OCI-LY3 (cell line): ENCODE measurements at regions not wholly inside any gene's neighbourhood (a gene's known extent, or its start where the extent isn't known, plus 50 kb on each side); places are given as distances from the start of the nearest gene placed in this dataset.

Source experiments
- H2AFZ ChIP-seq: fragments of 200-600, 300-600 bp; shearing (Covaris generic); 2 replicates; pipeline ENCODE4 v1.6.0; 2014; ENCODE audit warnings: antibody characterized with exemption, low read depth, low read length
- H3K27ac ChIP-seq: fragments of 200-600, 300-600 bp; sonication (generic); 2 replicates; pipeline ENCODE4 v1.5.1; 2014; ENCODE audit warnings: mild to moderate bottlenecking, low read length, moderate library complexity, mixed read lengths
- H3K27me3 ChIP-seq: fragments of 200-600, 300-600 bp; sonication (generic); 2 replicates; pipeline ENCODE4 v1.6.1; 2014; ENCODE audit warnings: low read depth, low read length, mixed read lengths
- H3K36me3 ChIP-seq: fragments of 200-600, 300-600 bp; sonication (generic); replicated peaks from 2 replicates; pipeline ENCODE3; 2014; ENCODE audit warnings: low read depth, low read length, mixed read lengths
- H3K4me1 ChIP-seq: fragments of 300-600, 200-600 bp; sonication (generic); 2 replicates; pipeline ENCODE4 v1.6.1; 2014; ENCODE audit warnings: low read length, mixed read lengths
- H3K4me2 ChIP-seq: fragments of 200-600, 300-600 bp; sonication (generic); 2 replicates; pipeline ENCODE4 v1.6.1; 2014; ENCODE audit warnings: low read length, mixed read lengths
- H3K4me3 ChIP-seq: fragments of 300-600, 200-600 bp; sonication (generic); 2 replicates; pipeline ENCODE4 v1.5.1; 2014; ENCODE audit warnings: antibody characterized with exemption, mild to moderate bottlenecking, low read length, moderate library complexity
- H3K79me2 ChIP-seq: fragments of 300-600, 200-600 bp; shearing (Covaris generic); 2 replicates; pipeline ENCODE4 v1.6.1; 2014; ENCODE audit warnings: mild to moderate bottlenecking, low read length, mixed read lengths
- H3K9ac ChIP-seq: fragments of 300-600, 200-600 bp; shearing (Covaris generic); 2 replicates; pipeline ENCODE4 v1.6.0; 2014; ENCODE audit warnings: mild to moderate bottlenecking, low read length, moderate library complexity
- H3K9me3 ChIP-seq: fragments of 200-600, 300-600 bp; shearing (Covaris generic); 2 replicates; pipeline ENCODE4 v1.6.1; 2014; ENCODE audit warnings: low read length, mixed read lengths; ENCODE audit not compliant: insufficient read depth
- H4K20me1 ChIP-seq: fragments of 200-600, 300-600 bp; sonication (generic); 2 replicates; pipeline ENCODE4 v1.6.1; 2016; ENCODE audit warnings: low read length, mixed read lengths; ENCODE audit not compliant: insufficient read depth
- EZH2phosphoT487 ChIP-seq: fragments of 200-600 bp; shearing (Covaris generic); IDR thresholded peaks from 2 replicates; pipeline ENCODE4 v1.6.1; 2018; ENCODE audit warnings: antibody characterized with exemption, mixed run types, low read depth
- TF ChIP-seq, protein P1 (sequence below): fragments of 200-600, 300-600 bp; sonication (generic); IDR thresholded peaks from 2 replicates; pipeline ENCODE4 v1.5.1; 2014; ENCODE audit warnings: antibody characterized with exemption, low read length, low read depth

GRCh38 chr3:72339670-72340030, 508.6 kb downstream of the SHQ1 start:
- H3K4me1 ChIP-seq = no peaks in the 10 kb centered on the region
- no peaks in the 10 kb centered on the region for H3K36me3 ChIP-seq
- no peaks in the 10 kb centered on the region for H4K20me1 ChIP-seq
- H3K27ac ChIP-seq = no peak overlapping the region
- no peak for TF ChIP-seq EZH2phosphoT487
- TF ChIP-seq, protein P1, sequence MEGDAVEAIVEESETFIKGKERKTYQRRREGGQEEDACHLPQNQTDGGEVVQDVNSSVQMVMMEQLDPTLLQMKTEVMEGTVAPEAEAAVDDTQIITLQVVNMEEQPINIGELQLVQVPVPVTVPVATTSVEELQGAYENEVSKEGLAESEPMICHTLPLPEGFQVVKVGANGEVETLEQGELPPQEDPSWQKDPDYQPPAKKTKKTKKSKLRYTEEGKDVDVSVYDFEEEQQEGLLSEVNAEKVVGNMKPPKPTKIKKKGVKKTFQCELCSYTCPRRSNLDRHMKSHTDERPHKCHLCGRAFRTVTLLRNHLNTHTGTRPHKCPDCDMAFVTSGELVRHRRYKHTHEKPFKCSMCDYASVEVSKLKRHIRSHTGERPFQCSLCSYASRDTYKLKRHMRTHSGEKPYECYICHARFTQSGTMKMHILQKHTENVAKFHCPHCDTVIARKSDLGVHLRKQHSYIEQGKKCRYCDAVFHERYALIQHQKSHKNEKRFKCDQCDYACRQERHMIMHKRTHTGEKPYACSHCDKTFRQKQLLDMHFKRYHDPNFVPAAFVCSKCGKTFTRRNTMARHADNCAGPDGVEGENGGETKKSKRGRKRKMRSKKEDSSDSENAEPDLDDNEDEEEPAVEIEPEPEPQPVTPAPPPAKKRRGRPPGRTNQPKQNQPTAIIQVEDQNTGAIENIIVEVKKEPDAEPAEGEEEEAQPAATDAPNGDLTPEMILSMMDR = no peak
- no peak overlapping the region for H2AFZ ChIP-seq
- H3K27me3 ChIP-seq = peaks cover 10% of the 10 kb centered on the region
- no peak overlapping the region for H3K4me3 ChIP-seq
- H3K9ac ChIP-seq = no peak overlapping the region
- H3K9me3 ChIP-seq = no peaks in the 10 kb centered on the region
- H3K4me2 ChIP-seq = no peak overlapping the region
- H3K79me2 ChIP-seq = no peaks in the 10 kb centered on the region

- no peaks in the 10 kb centered on the region for H3K4me1 ChIP-seq
- no peak for TF ChIP-seq EZH2phosphoT487
- TF ChIP-seq, protein P1 = no peak
- no peak overlapping the region for H3K27ac ChIP-seq
- no peak overlapping the region for H3K4me3 ChIP-seq
- H3K27me3 ChIP-seq = peaks cover 15% of the 10 kb centered on the region
- H3K9me3 ChIP-seq = no peaks in the 10 kb centered on the region
- H4K20me1 ChIP-seq = no peaks in the 10 kb centered on the region
- no peak overlapping the region for H3K9ac ChIP-seq
- no peaks in the 10 kb centered on the region for H3K79me2 ChIP-seq
- H2AFZ ChIP-seq = no peak overlapping the region
- H3K4me2 ChIP-seq = no peak overlapping the region
- no peaks in the 10 kb centered on the region for H3K36me3 ChIP-seq
Measured at GRCh38 chr3:72338942-72339669, 509.1 kb downstream of the SHQ1 start.

GRCh38 chr3:72338082-72338941, 509.9 kb downstream of the SHQ1 start:
- no peaks in the 10 kb centered on the region for H3K4me1 ChIP-seq
- H3K9ac ChIP-seq = no peak overlapping the region
- H4K20me1 ChIP-seq = no peaks in the 10 kb centered on the region
- H3K27me3 ChIP-seq = peaks cover 17% of the 10 kb centered on the region
- H3K79me2 ChIP-seq = no peaks in the 10 kb centered on the region
- H3K4me2 ChIP-seq = no peak overlapping the region
- H2AFZ ChIP-seq = no peak overlapping the region
- no peaks in the 10 kb centered on the region for H3K9me3 ChIP-seq
- H3K27ac ChIP-seq = no peak overlapping the region
- H3K36me3 ChIP-seq = no peaks in the 10 kb centered on the region
- no peak for TF ChIP-seq EZH2phosphoT487
- TF ChIP-seq, protein P1 = no peak
- H3K4me3 ChIP-seq = no peak overlapping the region

GRCh38 chr3:72337480-72337855, 510.8 kb downstream of the SHQ1 start:
- Histone ChIP-seq H3K4me2 (no peak overlapping the region), H3K27ac (no peak overlapping the region), H3K4me3 (no peak overlapping the region), H3K9ac (no peak overlapping the region), H3K27me3 (peaks cover 21% of the 10 kb centered on the region), H3K4me1 (no peaks in the 10 kb centered on the region), H3K79me2 (no peaks in the 10 kb centered on the region), H3K36me3 (no peaks in the 10 kb centered on the region), H3K9me3 (no peaks in the 10 kb centered on the region), H2AFZ (no peak overlapping the region), H4K20me1 (no peaks in the 10 kb centered on the region)
- no peak for TF ChIP-seq EZH2phosphoT487
- TF ChIP-seq, protein P1 = no peak
